ENCODE measurements at regions not wholly inside any gene's neighbourhood (a gene's known extent, or its start where the extent isn't known, plus 50 kb on each side); places are given as distances from the start of the nearest gene placed in this dataset.

DNA sequence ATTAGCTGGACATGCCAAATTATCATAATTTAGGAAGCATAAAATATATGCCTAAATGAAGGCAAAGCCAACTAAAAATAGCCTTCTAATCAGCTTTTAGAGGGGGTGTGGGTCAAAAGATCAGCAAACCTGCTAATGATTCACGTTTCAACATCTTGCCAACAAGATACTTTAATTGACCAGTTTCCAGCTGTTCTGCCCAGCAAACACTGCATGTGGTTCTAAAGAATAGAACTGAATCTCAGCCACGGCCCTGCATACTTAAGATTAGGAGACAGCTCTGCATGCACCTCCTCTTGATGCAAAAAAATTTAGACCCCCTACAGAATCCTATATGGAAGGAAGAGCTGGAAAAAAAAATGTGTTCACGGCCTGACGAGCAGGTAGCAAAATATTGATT, 500.5 kb downstream of the TBL1XR1 start:
- TF ChIP-seq, protein P1, sequence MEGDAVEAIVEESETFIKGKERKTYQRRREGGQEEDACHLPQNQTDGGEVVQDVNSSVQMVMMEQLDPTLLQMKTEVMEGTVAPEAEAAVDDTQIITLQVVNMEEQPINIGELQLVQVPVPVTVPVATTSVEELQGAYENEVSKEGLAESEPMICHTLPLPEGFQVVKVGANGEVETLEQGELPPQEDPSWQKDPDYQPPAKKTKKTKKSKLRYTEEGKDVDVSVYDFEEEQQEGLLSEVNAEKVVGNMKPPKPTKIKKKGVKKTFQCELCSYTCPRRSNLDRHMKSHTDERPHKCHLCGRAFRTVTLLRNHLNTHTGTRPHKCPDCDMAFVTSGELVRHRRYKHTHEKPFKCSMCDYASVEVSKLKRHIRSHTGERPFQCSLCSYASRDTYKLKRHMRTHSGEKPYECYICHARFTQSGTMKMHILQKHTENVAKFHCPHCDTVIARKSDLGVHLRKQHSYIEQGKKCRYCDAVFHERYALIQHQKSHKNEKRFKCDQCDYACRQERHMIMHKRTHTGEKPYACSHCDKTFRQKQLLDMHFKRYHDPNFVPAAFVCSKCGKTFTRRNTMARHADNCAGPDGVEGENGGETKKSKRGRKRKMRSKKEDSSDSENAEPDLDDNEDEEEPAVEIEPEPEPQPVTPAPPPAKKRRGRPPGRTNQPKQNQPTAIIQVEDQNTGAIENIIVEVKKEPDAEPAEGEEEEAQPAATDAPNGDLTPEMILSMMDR (IDR thresholded peaks at IDR 0.05; ENCODE audit: low read depth, low read length, missing control alignments) = no peak
- H3K4me3 ChIP-seq (ENCODE audit: low read depth, low read length) = no peak overlapping the region
- DNase-seq (ENCODE audit: low read depth) = no peak

DNA sequence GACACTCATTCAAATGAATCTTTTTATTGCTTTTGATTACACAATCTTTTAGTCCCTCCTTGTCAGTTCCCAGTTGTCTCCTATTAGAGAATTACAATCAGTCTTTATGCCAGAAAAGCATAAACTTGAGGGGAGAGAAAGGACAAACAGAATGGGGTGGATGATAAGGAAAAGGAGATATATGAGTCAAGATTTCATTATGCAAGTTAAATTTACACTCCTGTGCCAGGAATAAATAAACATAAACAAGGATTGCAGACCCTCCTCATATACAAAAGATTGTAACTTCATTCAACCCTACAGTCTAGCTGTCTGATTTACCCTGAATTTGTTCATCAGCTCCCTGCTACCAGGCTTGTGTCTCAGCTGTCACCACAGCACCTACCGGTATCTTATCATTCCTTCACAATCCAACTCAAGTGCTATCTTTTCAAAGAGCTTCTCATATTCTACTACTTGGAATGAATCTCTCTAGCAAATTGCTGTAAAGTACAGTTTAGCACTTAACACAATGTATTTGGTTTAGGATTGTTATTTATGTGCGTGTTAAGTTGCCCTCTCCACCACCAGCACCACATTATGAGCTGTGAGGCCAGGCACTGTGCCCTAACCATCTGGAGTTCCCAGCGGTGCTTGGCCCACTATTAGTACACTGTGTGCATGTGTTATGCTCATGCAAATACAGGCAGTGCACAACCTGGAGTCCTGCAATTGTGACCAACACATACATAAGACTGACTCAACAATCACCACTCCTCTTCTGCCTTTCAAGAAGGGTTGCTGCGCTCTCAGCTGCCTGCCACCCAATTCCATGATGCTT, 504.1 kb downstream of the TBL1XR1 start:
- no peak for DNase-seq (ENCODE audit: low read depth)
- TF ChIP-seq, protein P1 (IDR thresholded peaks at IDR 0.05; ENCODE audit: low read depth, low read length, missing control alignments) = no peak
- no peak overlapping the region for H3K4me3 ChIP-seq (ENCODE audit: low read depth, low read length)

DNA sequence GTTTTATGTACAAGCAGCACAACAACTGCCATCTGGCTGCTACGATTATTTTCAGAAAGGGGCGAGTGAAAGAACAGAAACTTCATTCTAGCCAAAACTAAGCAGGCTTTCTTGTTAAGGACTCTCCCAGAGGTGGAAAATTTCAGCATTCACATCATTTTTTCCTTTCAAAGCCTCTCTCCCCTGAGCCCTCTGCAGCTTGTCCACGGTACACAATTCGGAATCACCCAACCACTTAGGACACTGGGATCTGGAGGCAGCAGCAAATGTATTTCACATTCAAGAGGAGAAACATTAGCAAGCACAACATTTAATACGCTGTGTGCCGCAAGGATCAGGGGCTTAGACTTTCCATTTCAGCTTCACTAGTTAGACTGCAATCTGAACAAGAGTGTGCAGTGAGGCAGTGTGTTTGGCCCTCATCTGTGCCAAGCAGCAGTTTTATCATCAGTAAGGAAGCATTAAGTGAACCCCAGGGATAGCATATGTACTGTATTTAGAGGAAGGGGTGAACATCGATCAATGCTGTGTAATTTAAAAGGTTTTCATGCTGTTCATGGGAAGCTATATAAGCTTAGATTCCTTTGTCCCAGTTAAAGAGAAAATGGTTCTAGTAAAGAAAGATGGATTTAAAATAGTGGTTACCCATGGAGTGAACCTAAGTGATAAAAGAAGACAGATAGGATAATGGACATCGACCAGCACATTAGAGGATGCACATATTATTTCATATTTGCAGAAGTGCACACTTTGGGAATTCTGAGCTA, 504.9 kb downstream of the TBL1XR1 start:
- H3K4me3 ChIP-seq (ENCODE audit: low read depth, low read length) = no peak overlapping the region
- TF ChIP-seq, protein P1 (IDR thresholded peaks at IDR 0.05; ENCODE audit: low read depth, low read length, missing control alignments) = no peak
- DNase-seq (ENCODE audit: low read depth) = no peak

DNA sequence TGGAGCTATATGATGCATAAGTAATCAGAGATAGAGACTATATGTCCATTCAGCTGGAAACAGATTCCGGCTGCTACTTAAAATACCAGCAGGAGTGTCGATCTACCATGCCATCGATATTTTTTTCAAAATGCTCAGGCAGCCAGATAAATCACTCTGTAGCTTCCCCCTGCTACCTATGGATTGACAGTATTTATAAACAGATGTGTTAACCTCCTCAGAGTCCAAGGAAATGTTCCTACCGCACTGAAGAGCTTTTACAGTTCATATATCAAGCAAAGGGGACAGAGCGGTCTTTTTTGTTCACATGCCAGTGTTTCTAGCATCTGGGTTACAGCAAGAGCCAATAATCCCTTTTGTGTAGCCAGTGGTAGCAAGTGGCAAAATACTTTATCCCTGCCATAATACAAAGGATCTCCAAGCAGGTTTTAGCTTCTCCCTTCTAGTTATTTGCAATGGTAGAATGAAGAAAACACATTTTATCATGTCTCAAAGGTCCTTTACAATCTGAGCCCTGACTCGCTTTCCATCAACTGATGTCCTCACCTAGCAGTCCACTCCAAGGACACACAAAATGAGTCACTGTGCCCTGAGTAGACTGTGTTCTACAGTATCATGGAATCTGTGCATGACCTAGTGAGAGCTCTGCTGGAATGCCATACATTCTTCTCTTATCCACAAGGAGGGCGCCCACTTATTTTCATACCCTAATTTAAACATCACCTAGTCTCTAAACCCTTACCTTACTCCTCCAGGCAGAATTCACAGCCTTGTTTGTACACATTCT, 507.0 kb downstream of the TBL1XR1 start:
- no peak for DNase-seq (ENCODE audit: low read depth)
- TF ChIP-seq, protein P1 (IDR thresholded peaks at IDR 0.05; ENCODE audit: low read depth, low read length, missing control alignments) = no peak
- H3K4me3 ChIP-seq (ENCODE audit: low read depth, low read length) = no peak overlapping the region

DNA sequence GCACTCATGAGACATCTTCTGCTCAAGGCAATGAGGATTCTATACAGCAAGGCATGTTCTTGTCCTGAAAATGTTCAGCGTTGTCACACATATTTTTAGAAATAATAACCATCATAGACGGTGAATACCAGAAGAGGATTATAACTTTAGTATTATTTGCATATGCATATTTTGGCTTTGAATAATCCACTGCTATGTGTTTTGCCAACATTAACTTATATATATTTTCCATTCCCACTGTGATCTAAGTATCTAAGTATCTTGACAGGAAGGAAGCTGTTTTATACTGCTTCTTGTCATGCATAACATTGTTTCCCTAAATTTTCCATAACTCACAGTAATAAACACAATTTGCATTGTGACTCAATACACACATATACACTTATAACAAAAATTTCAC, 509.5 kb downstream of the TBL1XR1 start:
- H3K4me3 ChIP-seq (ENCODE audit: low read depth, low read length) = no peak overlapping the region
- TF ChIP-seq, protein P1 (IDR thresholded peaks at IDR 0.05; ENCODE audit: low read depth, low read length, missing control alignments) = no peak
- DNase-seq (ENCODE audit: low read depth) = no peak

DNA sequence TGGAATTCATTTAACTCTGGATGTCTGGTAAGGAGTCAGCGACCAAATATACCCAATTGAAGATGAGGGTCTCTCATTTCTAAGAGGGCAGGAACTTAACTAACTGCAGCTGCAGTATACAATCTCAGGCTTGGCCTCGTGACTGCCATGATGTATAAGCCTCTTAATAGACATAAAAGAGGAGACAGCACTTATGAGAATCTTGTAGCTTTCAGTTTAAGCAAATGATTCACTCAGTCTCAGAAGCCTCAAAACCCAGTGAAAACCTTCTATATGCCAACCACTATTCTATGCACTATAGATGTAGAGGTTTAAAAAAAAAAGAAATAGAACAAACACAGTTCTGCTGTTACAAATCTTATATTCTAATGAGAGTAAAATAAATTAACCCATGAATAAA, 513.9 kb downstream of the TBL1XR1 start:
- DNase-seq (ENCODE audit: low read depth) = no peak
- TF ChIP-seq, protein P1 (IDR thresholded peaks at IDR 0.05; ENCODE audit: low read depth, low read length, missing control alignments) = no peak
- no peak overlapping the region for H3K4me3 ChIP-seq (ENCODE audit: low read depth, low read length)

Measured in GM12864 (cell line).